Osteoblast (primary cell): ENCODE measurements at regions not wholly inside any gene's neighbourhood (a gene's known extent, or its start where the extent isn't known, plus 50 kb on each side); places are given as distances from the start of the nearest gene placed in this dataset.
A peak's percentile ranks its signal among the peaks of the same experiment; 100 is the strongest.
"Not testable (repeated sequence)": the region's sequence is repeated elsewhere in the genome, so short reads cannot be mapped to it uniquely, and the experiment has no call there.

Source experiments
- DNase-seq: peaks from one replicate; pipeline ENCODE4 v3.0.0; 2011; ENCODE audit warnings: low spot score, mixed read lengths; ENCODE audit not compliant: insufficient read length; ENCODE audit errors: missing footprints
- H2AFZ ChIP-seq: 2 replicates; pipeline ENCODE4 v1.6.0; 2011; ENCODE audit warnings: mild to moderate bottlenecking, low read length
- H3K27ac ChIP-seq: 2 replicates; pipeline ENCODE4 v1.5.1; 2011; ENCODE audit warnings: mild to moderate bottlenecking, low read depth, low read length, moderate library complexity
- H3K27me3 ChIP-seq: 2 replicates; pipeline ENCODE4 v1.6.0; 2012; ENCODE audit warnings: mild to moderate bottlenecking, control low read depth, inconsistent platforms, low read length, moderate library complexity; ENCODE audit not compliant: insufficient read depth
- H3K36me3 ChIP-seq: 2 replicates; pipeline ENCODE4 v1.5.1; 2011; ENCODE audit warnings: mild to moderate bottlenecking, low read length, control low read depth, moderate library complexity; ENCODE audit not compliant: insufficient read depth
- H3K4me1 ChIP-seq: 2 replicates; pipeline ENCODE4 v1.5.1; 2011; ENCODE audit warnings: mild to moderate bottlenecking, low read length, control low read depth, moderate library complexity; ENCODE audit not compliant: insufficient read depth
- H3K4me2 ChIP-seq: 2 replicates; pipeline ENCODE4 v1.6.0; 2011; ENCODE audit warnings: mild to moderate bottlenecking, low read length; ENCODE audit not compliant: insufficient read depth
- H3K4me3 ChIP-seq: fragments of 200-600 bp; sonication (generic); 3 replicates; pipeline ENCODE4 v1.5.1; 2012; ENCODE audit warnings: mild to moderate bottlenecking, low read length, inconsistent platforms; ENCODE audit not compliant: insufficient read depth
- H3K79me2 ChIP-seq: 2 replicates; pipeline ENCODE4 v1.6.0; 2012; ENCODE audit warnings: mild to moderate bottlenecking, low read length, control low read depth, inconsistent platforms; ENCODE audit not compliant: insufficient read depth
- H3K9me3 ChIP-seq: 2 replicates; pipeline ENCODE4 v1.5.1; 2011; ENCODE audit warnings: low read depth, low read length, control low read depth
- H4K20me1 ChIP-seq: 2 replicates; pipeline ENCODE4 v1.6.0; 2012; ENCODE audit warnings: mild to moderate bottlenecking, low read length, control low read depth; ENCODE audit not compliant: insufficient read depth
- CTCF ChIP-seq: IDR thresholded peaks from 2 replicates; pipeline ENCODE4 v1.5.1; 2011; ENCODE audit warnings: mild to moderate bottlenecking, low read depth, low read length, moderate library complexity; ENCODE audit errors: extremely low read depth

GRCh38 chr7:119967221-119967620, 305.8 kb upstream of the KCND2 start:
- DNase-seq = no peak
- Histone ChIP-seq H4K20me1 (no peaks in the 10 kb centered on the region), H3K4me2 (no peak overlapping the region), H3K27ac (no peak overlapping the region), H3K79me2 (no peaks in the 10 kb centered on the region), H3K9me3 (no peaks in the 10 kb centered on the region), H3K4me3 (no peak overlapping the region), H3K27me3 (no peaks in the 10 kb centered on the region), H3K4me1 (peaks cover 16% of the 10 kb centered on the region), H3K36me3 (no peaks in the 10 kb centered on the region), H2AFZ (peak overlapping the region; percentile 20)
- no peak for TF ChIP-seq CTCF

GRCh38 chr7:119968411-119968810, 304.6 kb upstream of the KCND2 start:
- H2AFZ ChIP-seq, H3K36me3 ChIP-seq, H3K9me3 ChIP-seq, H3K4me3 ChIP-seq, DNase-seq, H3K79me2 ChIP-seq, H3K27me3 ChIP-seq, H3K4me2 ChIP-seq, H4K20me1 ChIP-seq, H3K27ac ChIP-seq: not testable (repeated sequence)
- peaks cover 16% of the 10 kb centered on the region for H3K4me1 ChIP-seq

GRCh38 chr7:119969054-119969453, 303.9 kb upstream of the KCND2 start:
- Histone ChIP-seq H3K79me2 (no peaks in the 10 kb centered on the region), H3K4me2 (no peak overlapping the region), H4K20me1 (no peaks in the 10 kb centered on the region), H3K9me3 (no peaks in the 10 kb centered on the region), H2AFZ (no peak overlapping the region), H3K4me3 (no peak overlapping the region), H3K27ac (no peak overlapping the region), H3K36me3 (no peaks in the 10 kb centered on the region), H3K4me1 (peaks cover 16% of the 10 kb centered on the region), H3K27me3 (no peaks in the 10 kb centered on the region)
- no peak for DNase-seq
- TF ChIP-seq CTCF = no peak

- no peak overlapping the region for H3K4me2 ChIP-seq
- no peaks in the 10 kb centered on the region for H3K79me2 ChIP-seq
- peaks cover 13% of the 10 kb centered on the region for H3K4me1 ChIP-seq
- no peaks in the 10 kb centered on the region for H3K27me3 ChIP-seq
- no peak overlapping the region for H3K4me3 ChIP-seq
- H3K36me3 ChIP-seq = no peaks in the 10 kb centered on the region
- H4K20me1 ChIP-seq = no peaks in the 10 kb centered on the region
- no peaks in the 10 kb centered on the region for H3K9me3 ChIP-seq
- no peak overlapping the region for H2AFZ ChIP-seq
- no peak for TF ChIP-seq CTCF
- no peak overlapping the region for H3K27ac ChIP-seq
- no peak for DNase-seq
These were observed 303.2 kb upstream of the KCND2 start for GRCh38 chr7:119969763-119970162.
